Uterus (tissue), 3 donors: ENCODE measurements at regions not wholly inside any gene's neighbourhood (a gene's known extent, or its start where the extent isn't known, plus 50 kb on each side); places are given as distances from the start of the nearest gene placed in this dataset.

Experiments
- DNase-seq, 2 donors: peaks; one replicate each; pipeline ENCODE4 v3.0.0-alpha.2; 2019 to 2020
- H3K27ac ChIP-seq, 2 donors: fragments of 200-600 bp; sonication (generic); 1 replicate in 1 of 2; 2 replicates in 1 of 2; pipeline ENCODE4 v1.5.1; 2016 to 2018
- H3K27me3 ChIP-seq, 2 donors: fragments of 200-600 bp; sonication (generic); one replicate each; pipeline ENCODE4 v1.5.1; 2018 to 2019; ENCODE audit warnings: control low read depth in 1 of 2
- H3K36me3 ChIP-seq, 2 donors: fragments of 200-600 bp; sonication (generic); one replicate each; pipeline ENCODE4 v1.5.1; 2019; ENCODE audit warnings: control low read depth in 1 of 2
- H3K4me1 ChIP-seq, 2 donors: fragments of 200-600 bp; sonication (generic); one replicate each; pipeline ENCODE4 v1.5.1; 2018 to 2019; ENCODE audit warnings: control low read depth in 1 of 2
- H3K4me3 ChIP-seq, 2 donors: fragments of 200-600 bp; sonication (generic); 1 replicate in 1 of 2; 2 replicates in 1 of 2; pipeline ENCODE4 v1.5.1; 2018 to 2019; ENCODE audit warnings: mild to moderate bottlenecking in 1 of 2
- H3K9me3 ChIP-seq, 2 donors: fragments of 200-600 bp; sonication (generic); one replicate each; pipeline ENCODE4 v1.5.1; 2019; ENCODE audit warnings: control low read depth in 1 of 2
- POLR2A ChIP-seq, 2 donors: fragments of 450-650 bp; IDR thresholded peaks; one replicate each; pipeline ENCODE4 v1.6.1; 2016; ENCODE audit warnings: antibody characterized with exemption in 2 of 2, mild to moderate bottlenecking in 1 of 2, moderate library complexity in 1 of 2
- intact Hi-C: fragments of 100-400 bp; cut with DNase I; formaldehyde crosslinking; loops from one replicate; pipeline ENCODE4 v1.15.1; 2023; ENCODE audit warnings: low total_unique reads
- TF ChIP-seq, protein P1 (sequence below), 4 experiments: fragments of 200-600 bp in 2 of 4; fragments of 450-650 bp in 2 of 4; sonication (generic) in 2 of 4; IDR thresholded peaks; one replicate each; pipeline ENCODE4 v1.5.1; 2016 to 2019; ENCODE audit warnings: antibody characterized with exemption in 4 of 4, mild to moderate bottlenecking in 2 of 4, moderate library complexity in 1 of 4
- donor health status: DM: yes; HTN: yes; CAD: no.

DNA sequence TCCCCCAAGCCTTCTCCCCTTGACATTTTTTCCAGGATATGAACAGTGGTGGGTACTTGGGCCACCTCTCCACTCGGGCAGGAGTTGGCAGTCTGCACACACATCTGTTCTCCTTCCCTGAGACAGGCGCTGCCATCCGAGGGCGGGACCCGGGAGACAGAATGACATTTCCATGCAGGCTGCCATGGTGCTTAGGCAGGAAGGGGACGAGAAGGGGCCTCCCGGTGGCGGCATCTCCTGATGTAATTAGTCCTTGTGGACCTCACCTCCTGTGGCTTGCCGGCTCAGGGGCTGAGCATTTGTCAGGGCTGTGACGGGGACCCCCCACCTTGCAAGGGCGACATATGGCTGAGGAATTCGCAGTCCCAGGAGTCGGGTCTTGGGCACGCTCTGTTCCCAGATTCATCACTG is 197.2 kb downstream of the FOXL1 start:
- H3K4me3 ChIP-seq, result no peak overlapping the region
- H3K36me3 ChIP-seq, result no peaks in the 10 kb centered on the region
- no peak for TF ChIP-seq POLR2A (IDR thresholded peaks at IDR 0.05)
- TF ChIP-seq, protein P1, sequence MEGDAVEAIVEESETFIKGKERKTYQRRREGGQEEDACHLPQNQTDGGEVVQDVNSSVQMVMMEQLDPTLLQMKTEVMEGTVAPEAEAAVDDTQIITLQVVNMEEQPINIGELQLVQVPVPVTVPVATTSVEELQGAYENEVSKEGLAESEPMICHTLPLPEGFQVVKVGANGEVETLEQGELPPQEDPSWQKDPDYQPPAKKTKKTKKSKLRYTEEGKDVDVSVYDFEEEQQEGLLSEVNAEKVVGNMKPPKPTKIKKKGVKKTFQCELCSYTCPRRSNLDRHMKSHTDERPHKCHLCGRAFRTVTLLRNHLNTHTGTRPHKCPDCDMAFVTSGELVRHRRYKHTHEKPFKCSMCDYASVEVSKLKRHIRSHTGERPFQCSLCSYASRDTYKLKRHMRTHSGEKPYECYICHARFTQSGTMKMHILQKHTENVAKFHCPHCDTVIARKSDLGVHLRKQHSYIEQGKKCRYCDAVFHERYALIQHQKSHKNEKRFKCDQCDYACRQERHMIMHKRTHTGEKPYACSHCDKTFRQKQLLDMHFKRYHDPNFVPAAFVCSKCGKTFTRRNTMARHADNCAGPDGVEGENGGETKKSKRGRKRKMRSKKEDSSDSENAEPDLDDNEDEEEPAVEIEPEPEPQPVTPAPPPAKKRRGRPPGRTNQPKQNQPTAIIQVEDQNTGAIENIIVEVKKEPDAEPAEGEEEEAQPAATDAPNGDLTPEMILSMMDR (IDR thresholded peaks at IDR 0.05), result no peak
- intact Hi-C loops, result no loop called here
- H3K27me3 ChIP-seq, result peaks cover 0 to 4% of the 10 kb centered on the region in 2 donors
- DNase-seq, result no peak
- no peaks in the 10 kb centered on the region for H3K9me3 ChIP-seq
- no peaks in the 10 kb centered on the region for H3K4me1 ChIP-seq
- no peak overlapping the region for H3K27ac ChIP-seq

DNA sequence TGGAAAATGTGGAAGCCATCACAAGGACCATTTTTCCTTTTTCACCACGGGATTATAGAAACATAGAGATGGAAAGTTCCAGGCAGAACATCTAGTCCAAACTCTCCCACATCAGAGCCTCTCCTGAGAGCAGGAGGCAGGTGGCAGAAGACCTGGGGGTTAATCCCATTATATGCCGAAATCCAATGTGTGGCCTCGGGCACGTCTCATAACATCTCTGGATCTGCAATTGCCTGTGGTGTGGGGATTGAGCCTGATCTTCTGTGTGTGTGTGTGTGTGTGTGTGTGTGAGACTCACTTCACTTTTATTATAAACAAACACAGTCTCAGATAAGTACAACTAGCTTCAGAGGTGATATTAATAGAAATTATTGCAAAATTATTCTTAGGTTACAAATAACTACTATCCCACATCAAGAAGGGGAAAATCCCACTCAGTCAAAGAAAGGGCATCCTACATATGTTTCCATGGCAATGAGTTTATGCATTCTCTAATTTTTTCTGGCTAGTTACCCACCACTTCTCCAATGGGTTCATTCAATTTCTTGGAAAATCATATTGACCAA is 199.1 kb downstream of the FOXL1 start:
- H3K27ac ChIP-seq, result no peak overlapping the region
- H3K9me3 ChIP-seq, result no peaks in the 10 kb centered on the region
- intact Hi-C loops, result no loop called here
- peaks cover 0 to 4% of the 10 kb centered on the region in 2 donors for H3K27me3 ChIP-seq
- no peaks in the 10 kb centered on the region for H3K4me1 ChIP-seq
- no peak for TF ChIP-seq POLR2A (IDR thresholded peaks at IDR 0.05)
- TF ChIP-seq, protein P1 (IDR thresholded peaks at IDR 0.05), result no peak
- no peaks in the 10 kb centered on the region for H3K36me3 ChIP-seq
- DNase-seq, result no peak
- H3K4me3 ChIP-seq, result no peak overlapping the region

DNA sequence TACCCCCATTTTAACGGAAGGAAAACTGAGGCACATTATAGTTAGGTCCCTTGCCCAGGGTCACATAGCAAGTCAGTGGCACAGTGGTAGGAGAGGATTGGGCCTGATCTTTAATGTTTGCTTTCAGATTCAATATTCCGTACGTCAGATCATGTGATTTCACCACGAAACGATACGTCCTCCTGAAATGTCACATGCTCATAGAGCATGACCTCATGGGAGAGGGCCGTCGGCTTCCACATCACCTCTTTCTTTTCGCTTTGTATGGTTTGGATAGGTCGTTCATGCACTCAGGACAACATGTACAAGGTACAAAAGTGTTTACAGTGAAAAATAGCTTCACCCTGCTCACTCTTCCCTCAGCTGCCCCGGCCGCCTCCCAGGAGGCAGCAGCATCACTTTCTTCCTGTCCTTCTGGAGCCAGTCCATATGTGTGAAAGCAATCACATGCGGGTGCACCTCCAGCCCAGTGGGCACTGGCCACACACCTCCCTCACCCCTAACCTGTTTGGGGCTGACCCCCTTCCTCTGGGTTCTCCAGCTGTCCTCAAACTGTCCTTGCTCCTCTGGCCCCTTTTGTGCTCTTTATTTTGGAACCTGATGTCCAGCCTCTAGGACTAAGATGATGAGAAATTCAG is 199.9 kb downstream of the FOXL1 start:
- H3K27ac ChIP-seq, result no peak overlapping the region
- H3K9me3 ChIP-seq, result no peaks in the 10 kb centered on the region
- no peaks in the 10 kb centered on the region for H3K4me1 ChIP-seq
- intact Hi-C loops, result no loop called here
- TF ChIP-seq, protein P1 (IDR thresholded peaks at IDR 0.05), result no peak
- no peak for TF ChIP-seq POLR2A (IDR thresholded peaks at IDR 0.05)
- no peak overlapping the region for H3K4me3 ChIP-seq
- peaks cover 0 to 4% of the 10 kb centered on the region in 2 donors for H3K27me3 ChIP-seq
- no peak for DNase-seq
- H3K36me3 ChIP-seq, result no peaks in the 10 kb centered on the region

DNA sequence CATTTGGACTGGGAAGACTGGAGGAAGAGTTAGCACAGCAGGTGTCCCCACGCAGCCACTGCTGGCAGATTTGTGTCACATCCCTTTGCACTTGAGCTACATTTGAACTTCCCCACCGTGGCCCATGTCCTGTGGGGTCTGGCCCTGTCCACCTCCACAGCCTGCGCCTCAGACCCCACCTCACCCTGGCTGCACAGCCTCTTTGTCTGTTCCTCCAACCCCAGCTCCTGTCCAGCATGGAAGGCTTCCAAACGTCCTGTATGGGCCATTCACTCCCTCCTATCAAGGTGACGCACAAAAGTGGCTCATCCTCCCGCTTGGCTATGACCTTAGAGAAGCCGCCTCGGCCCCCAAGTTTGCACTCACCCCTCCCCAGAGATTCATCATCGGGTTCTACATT is 200.6 kb downstream of the FOXL1 start:
- intact Hi-C loops, result no loop called here
- H3K9me3 ChIP-seq, result no peaks in the 10 kb centered on the region
- H3K36me3 ChIP-seq, result no peaks in the 10 kb centered on the region
- H3K4me1 ChIP-seq, result no peaks in the 10 kb centered on the region
- no peak overlapping the region for H3K4me3 ChIP-seq
- no peak overlapping the region for H3K27ac ChIP-seq
- TF ChIP-seq POLR2A (IDR thresholded peaks at IDR 0.05), result no peak
- TF ChIP-seq, protein P1 (IDR thresholded peaks at IDR 0.05), result no peak
- DNase-seq, result no peak
- peaks cover 0 to 4% of the 10 kb centered on the region in 2 donors for H3K27me3 ChIP-seq

DNA sequence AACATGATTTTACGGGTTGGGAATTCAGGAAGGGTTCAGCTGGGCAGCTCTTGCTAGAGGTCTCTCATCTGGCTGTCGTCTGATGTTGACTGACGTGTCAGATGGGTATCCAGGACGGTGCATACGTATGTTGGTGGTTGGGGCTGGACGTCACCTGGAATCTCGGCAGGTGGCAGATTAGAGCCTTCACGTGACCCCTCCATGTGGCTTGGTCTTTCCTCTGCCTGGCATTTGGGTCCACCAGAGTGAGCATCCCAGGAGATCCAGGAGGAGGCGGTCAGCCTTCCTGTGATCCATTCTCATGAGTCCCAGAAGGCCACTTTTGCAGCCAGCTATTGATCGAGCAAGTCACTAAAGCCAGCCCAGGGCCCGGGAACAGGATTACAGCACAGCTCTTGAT is 202.7 kb downstream of the FOXL1 start:
- no peaks in the 10 kb centered on the region for H3K27me3 ChIP-seq
- no peak for TF ChIP-seq POLR2A (IDR thresholded peaks at IDR 0.05)
- TF ChIP-seq, protein P1 (IDR thresholded peaks at IDR 0.05), result no peak
- no peaks in the 10 kb centered on the region for H3K4me1 ChIP-seq
- no peaks in the 10 kb centered on the region for H3K9me3 ChIP-seq
- H3K4me3 ChIP-seq, result no peak overlapping the region
- intact Hi-C loops, result no loop called here
- no peak overlapping the region for H3K27ac ChIP-seq
- no peak for DNase-seq
- H3K36me3 ChIP-seq, result no peaks in the 10 kb centered on the region
